ENCODE measurements at regions not wholly inside any gene's neighbourhood (a gene's known extent, or its start where the extent isn't known, plus 50 kb on each side); places are given as distances from the start of the nearest gene placed in this dataset.

DNA sequence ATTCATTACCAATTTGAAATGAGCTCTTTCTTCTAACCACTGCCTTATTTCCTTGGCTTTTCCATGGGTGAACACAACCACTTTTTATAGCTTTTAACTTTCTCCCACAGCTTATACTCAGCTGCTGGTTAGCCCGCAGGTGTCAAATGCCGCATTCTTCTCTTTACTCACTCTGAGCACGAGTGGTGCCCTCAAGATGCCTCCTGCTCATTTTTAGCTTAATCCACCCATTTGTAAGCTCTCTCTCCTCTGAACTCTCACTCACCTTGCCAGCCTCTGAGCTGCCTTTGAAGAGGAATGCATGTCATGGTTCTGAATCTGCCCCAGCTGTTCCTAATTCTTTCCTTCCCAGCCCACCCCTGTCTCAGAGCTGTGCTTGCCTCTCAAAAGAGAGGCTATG, 449.4 kb upstream of the PRICKLE1 start (continued):
- no peak for TF ChIP-seq FOS (IDR thresholded peaks at IDR 0.05; ENCODE audit: borderline replicate concordance, extremely low read depth, insufficient read length)
- no peak for TF ChIP-seq ZBED1 (IDR thresholded peaks at IDR 0.05; ENCODE audit: borderline replicate concordance)

DNA sequence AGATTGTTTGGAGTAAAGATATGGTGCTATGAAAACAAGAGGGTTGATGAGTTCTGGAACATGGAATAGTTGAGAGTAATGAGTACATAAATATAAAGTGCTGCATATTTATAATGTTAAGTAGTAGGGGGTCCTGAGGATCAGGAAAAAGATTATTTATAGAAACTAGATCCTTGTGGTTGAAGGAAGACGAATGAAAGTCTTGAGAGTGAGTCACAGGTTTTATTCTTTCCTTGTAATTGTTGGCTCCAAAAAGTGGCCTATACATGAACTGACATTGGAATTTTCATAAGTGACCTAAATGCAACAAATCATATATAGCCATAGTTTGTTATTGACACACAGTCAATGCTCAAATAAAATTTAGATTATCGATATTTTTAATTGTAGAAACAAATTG, 440.4 kb upstream of the PRICKLE1 start:
- H3K79me2 ChIP-seq (ENCODE audit: control insufficient read depth, insufficient read depth, low read length), result no peaks in the 10 kb centered on the region
- RAD21 ChIA-PET (ENCODE audit: unreplicated experiment), result no interaction called here
- H2AFZ ChIP-seq (ENCODE audit: control insufficient read depth, low read depth, low read length), result no peak overlapping the region
- no peaks in the 10 kb centered on the region for H3K4me1 ChIP-seq (ENCODE audit: control insufficient read depth, insufficient read depth, low read length)
- POLR2A ChIA-PET, result no interaction called here
- H3K36me3 ChIP-seq (ENCODE audit: control insufficient read depth in 2 of 2, insufficient read depth in 2 of 2, low read length in 1 of 2), result no peaks in the 10 kb centered on the region
- no peaks in the 10 kb centered on the region for H3K9me3 ChIP-seq (replicated peaks; ENCODE audit: control insufficient read depth, insufficient read depth, low read length)
- intact Hi-C loops (cut with micrococcal nuclease; ENCODE audit: unreplicated experiment), result no loop called here
- SMC1A ChIA-PET (ENCODE audit: uncharacterized antibody, unreplicated experiment), result no interaction called here
- no peak overlapping the region for H3K9ac ChIP-seq (ENCODE audit: control insufficient read depth, insufficient read depth, low read length)
- H3K4me2 ChIP-seq (ENCODE audit: control insufficient read depth, insufficient read depth), result no peak overlapping the region
- no peak for ATAC-seq
- H3K4me3 ChIP-seq, result no peak overlapping the region
- no peaks in the 10 kb centered on the region for H4K20me1 ChIP-seq (ENCODE audit: control insufficient read depth, insufficient read depth)
- TF ChIP-seq SIX5 (IDR thresholded peaks at IDR 0.05; ENCODE audit: low read depth, low read length, severe bottlenecking), result no peak
- no peak for TF ChIP-seq NFYA (IDR thresholded peaks at IDR 0.05; ENCODE audit: borderline replicate concordance, low read depth, low read length)
- no peak for TF ChIP-seq NR2C1 (IDR thresholded peaks at IDR 0.05)
- no peak for TF ChIP-seq BCL11A (IDR thresholded peaks at IDR 0.05; ENCODE audit: low read depth, low read length)
- TF ChIP-seq, protein P1, sequence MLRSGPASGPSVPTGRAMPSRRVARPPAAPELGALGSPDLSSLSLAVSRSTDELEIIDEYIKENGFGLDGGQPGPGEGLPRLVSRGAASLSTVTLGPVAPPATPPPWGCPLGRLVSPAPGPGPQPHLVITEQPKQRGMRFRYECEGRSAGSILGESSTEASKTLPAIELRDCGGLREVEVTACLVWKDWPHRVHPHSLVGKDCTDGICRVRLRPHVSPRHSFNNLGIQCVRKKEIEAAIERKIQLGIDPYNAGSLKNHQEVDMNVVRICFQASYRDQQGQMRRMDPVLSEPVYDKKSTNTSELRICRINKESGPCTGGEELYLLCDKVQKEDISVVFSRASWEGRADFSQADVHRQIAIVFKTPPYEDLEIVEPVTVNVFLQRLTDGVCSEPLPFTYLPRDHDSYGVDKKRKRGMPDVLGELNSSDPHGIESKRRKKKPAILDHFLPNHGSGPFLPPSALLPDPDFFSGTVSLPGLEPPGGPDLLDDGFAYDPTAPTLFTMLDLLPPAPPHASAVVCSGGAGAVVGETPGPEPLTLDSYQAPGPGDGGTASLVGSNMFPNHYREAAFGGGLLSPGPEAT (IDR thresholded peaks at IDR 0.05; ENCODE audit: low read depth), result no peak
- TF ChIP-seq PML (IDR thresholded peaks at IDR 0.05; ENCODE audit: low read length), result no peak
- no peak for TF ChIP-seq MEF2A (IDR thresholded peaks at IDR 0.05; ENCODE audit: insufficient read depth, low read depth, low read length)
- no peak for TF ChIP-seq STAT1 (conservative IDR thresholded peaks at IDR 0.05)
- no peak for TF ChIP-seq ESRRA (IDR thresholded peaks at IDR 0.05; ENCODE audit: low read length)
- no peak for TF ChIP-seq CBFB (IDR thresholded peaks at IDR 0.05; ENCODE audit: low read depth)
- no peak for TF ChIP-seq JUNB (IDR thresholded peaks at IDR 0.05)
- no peak for TF ChIP-seq GABPA (IDR thresholded peaks at IDR 0.05; ENCODE audit: low read depth)
- TF ChIP-seq NR2F1 (conservative IDR thresholded peaks at IDR 0.05), result no peak
- no TSS peak for BruUV-seq (replicated peaks)
- 23% methylated on average over 2 of the region's 2 CpGs for WGBS (ENCODE audit: insufficient coverage, insufficient replicate concordance, low lambda C conversion rate, missing lambda C conversion rate)
- CTCF ChIA-PET, result no interaction called here
- no peak for DNase-seq (ENCODE audit: low read depth, low spot score)
- in situ Hi-C loops (cut with MboI), result no loop called here
- no peak for FAIRE-seq
- no peak overlapping the region for H3K27ac ChIP-seq (ENCODE audit: control insufficient read depth, insufficient read depth)
- H3K27me3 ChIP-seq (replicated peaks in 1 of 2; ENCODE audit: control insufficient read depth in 2 of 2, insufficient read depth in 2 of 2, low read length in 1 of 2), result no peaks in the 10 kb centered on the region

Measured in GM12878 (cell line).